ENCODE measurements at regions not wholly inside any gene's neighbourhood (a gene's known extent, or its start where the extent isn't known, plus 50 kb on each side); places are given as distances from the start of the nearest gene placed in this dataset.

DNA sequence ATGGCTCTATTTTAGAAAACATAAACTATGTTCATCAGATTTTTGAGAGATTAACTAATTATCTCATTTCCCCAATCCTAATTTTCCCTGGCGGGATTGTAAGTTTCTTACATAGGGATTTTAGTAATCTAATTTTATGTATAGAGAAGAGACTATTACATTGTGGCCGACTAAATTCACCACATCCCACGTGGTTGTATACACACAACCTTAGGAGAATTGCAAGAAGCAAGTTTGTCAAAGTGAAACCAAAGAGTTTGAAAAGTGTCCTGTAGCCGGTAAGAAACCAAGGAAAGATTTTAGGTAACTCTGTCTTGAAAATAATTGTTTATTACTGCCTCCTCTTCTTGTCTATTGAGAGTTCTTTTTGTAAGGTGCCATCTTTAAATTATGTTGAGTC lies 550.6 kb downstream of the LTN1 start:
- no peak for TF ChIP-seq EZH2 (IDR thresholded peaks at IDR 0.05; ENCODE audit: insufficient read depth, low read length)
- TF ChIP-seq, protein P1, sequence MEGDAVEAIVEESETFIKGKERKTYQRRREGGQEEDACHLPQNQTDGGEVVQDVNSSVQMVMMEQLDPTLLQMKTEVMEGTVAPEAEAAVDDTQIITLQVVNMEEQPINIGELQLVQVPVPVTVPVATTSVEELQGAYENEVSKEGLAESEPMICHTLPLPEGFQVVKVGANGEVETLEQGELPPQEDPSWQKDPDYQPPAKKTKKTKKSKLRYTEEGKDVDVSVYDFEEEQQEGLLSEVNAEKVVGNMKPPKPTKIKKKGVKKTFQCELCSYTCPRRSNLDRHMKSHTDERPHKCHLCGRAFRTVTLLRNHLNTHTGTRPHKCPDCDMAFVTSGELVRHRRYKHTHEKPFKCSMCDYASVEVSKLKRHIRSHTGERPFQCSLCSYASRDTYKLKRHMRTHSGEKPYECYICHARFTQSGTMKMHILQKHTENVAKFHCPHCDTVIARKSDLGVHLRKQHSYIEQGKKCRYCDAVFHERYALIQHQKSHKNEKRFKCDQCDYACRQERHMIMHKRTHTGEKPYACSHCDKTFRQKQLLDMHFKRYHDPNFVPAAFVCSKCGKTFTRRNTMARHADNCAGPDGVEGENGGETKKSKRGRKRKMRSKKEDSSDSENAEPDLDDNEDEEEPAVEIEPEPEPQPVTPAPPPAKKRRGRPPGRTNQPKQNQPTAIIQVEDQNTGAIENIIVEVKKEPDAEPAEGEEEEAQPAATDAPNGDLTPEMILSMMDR (IDR thresholded peaks at IDR 0.05; ENCODE audit: insufficient read depth, low read depth, low read length) = no peak
